ENCODE measurements at regions not wholly inside any gene's neighbourhood (a gene's known extent, or its start where the extent isn't known, plus 50 kb on each side); places are given as distances from the start of the nearest gene placed in this dataset.

DNA sequence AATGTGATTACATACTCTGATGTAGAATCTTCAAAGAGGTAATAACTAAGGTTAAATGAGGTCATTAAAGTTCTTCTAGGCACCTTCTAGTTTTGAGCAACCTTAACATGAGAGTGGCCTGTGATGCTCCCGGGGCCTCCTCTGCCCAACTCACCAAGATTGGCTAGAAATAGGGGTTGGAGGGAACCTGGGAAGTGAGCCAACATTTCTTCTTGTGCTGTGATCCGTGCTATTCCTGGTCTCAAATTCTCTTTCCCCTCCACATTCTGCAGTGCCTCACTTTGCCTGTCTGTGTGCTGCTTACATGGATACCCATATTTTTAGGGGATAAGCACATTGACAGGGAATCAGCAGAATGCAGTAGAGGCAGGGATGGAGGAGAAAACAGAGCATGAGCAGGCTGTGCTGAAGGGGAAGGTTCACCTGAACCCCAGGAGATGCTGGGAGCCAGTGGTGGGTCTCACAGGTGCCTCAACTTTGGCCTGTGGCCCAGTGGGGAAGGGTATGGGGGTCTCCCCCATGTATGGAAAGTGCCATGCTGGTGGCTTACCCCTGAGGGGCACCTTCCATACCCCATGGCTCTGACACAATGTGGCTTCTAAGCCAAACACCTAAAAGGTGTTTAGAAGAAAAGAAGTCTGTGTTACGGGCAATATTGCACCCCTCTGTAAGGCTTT, 164.7 kb upstream of the CHD6 start:
- Histone ChIP-seq H3K4me1 (ENCODE audit: control insufficient read depth in 1 of 2, insufficient read depth in 2 of 2, low read length in 2 of 2) (no peaks in the 10 kb centered on the region), H3K4me3 (ENCODE audit: low read length in 2 of 2) (no peak overlapping the region), H3K36me3 (ENCODE audit: control insufficient read depth in 1 of 2, insufficient read depth in 2 of 2, low read length in 1 of 2) (no peaks in the 10 kb centered on the region), H3K9me3 (ENCODE audit: control insufficient read depth, low read length) (no peaks in the 10 kb centered on the region), H3K27me3 (ENCODE audit: control insufficient read depth in 1 of 2, insufficient read depth in 2 of 2, low read length in 1 of 2) (no peaks in the 10 kb centered on the region), H3K27ac (ENCODE audit: low read depth in 1 of 2, low read length in 2 of 2) (no peak overlapping the region)
- WGBS, 2 donors: 53 to 56% methylated on average over 3 of the region's 3 CpGs
- DNase-seq (no peak), ATAC-seq (ENCODE audit: low FRiP score) (no peak)
- intact Hi-C loops (cut with DNase I): no loop called here

DNA sequence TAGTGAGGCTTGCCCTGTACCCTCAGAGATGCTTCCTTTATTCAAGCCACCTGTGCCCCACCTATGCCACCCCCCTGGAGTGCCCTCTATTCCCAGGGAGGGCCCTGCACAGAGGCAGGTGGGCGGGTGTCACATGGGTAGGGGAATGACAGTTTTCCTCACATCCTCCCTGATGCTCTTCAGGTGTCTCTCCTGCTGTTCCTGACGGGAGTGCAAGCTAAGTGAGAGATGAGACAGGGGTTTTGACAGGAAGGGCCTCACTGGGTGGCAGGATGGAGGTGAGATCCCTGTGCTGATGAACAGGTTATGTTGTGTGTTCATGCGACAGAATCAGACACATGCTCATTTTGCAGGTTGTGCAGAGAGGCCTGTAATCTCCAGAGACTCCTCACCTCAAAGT, 164.1 kb upstream of the CHD6 start:
- H3K4me3 ChIP-seq (ENCODE audit: low read length in 2 of 2): no peak overlapping the region
- no peak overlapping the region for H3K27ac ChIP-seq (ENCODE audit: low read depth in 1 of 2, low read length in 2 of 2)
- no peaks in the 10 kb centered on the region for H3K36me3 ChIP-seq (ENCODE audit: control insufficient read depth in 1 of 2, insufficient read depth in 2 of 2, low read length in 1 of 2)
- intact Hi-C loops (cut with DNase I): no loop called here
- DNase-seq (no peak), ATAC-seq (ENCODE audit: low FRiP score) (no peak)
- no peaks in the 10 kb centered on the region for H3K9me3 ChIP-seq (ENCODE audit: control insufficient read depth, low read length)
- no peaks in the 10 kb centered on the region for H3K4me1 ChIP-seq (ENCODE audit: control insufficient read depth in 1 of 2, insufficient read depth in 2 of 2, low read length in 2 of 2)
- 64 to 75% methylated on average over 3 of the region's 3 CpGs for WGBS, 2 donors
- H3K27me3 ChIP-seq (ENCODE audit: control insufficient read depth in 1 of 2, insufficient read depth in 2 of 2, low read length in 1 of 2): no peaks in the 10 kb centered on the region

DNA sequence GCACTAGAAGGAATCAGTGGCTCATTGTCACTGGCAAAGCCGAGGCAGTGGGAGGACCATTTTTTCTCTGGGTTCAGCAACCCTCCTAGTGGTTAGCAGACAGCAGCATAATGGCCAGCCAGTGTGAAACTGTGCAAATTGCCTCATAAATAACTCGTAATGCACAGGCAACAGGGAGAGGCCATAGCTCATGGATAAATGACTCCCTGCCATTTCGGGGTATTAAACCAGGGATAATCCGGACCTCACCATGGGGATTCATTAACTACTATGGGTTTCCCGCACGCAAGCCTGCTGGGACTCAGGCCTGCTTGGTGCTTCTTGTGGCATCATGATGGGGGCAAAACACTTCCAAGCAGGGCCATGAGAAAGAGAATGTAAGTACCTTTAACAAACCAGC, 158.2 kb upstream of the CHD6 start:
- no peak for DNase-seq
- WGBS, 2 donors: 72 to 77% methylated on average over 6 of the region's 6 CpGs
- no peaks in the 10 kb centered on the region for H3K27me3 ChIP-seq (ENCODE audit: control insufficient read depth in 1 of 2, insufficient read depth in 2 of 2, low read length in 1 of 2)
- intact Hi-C loops (cut with DNase I): no loop called here
- H3K4me3 ChIP-seq (ENCODE audit: low read length in 2 of 2): no peak overlapping the region
- H3K27ac ChIP-seq (ENCODE audit: low read depth in 1 of 2, low read length in 2 of 2): no peak overlapping the region
- no peaks in the 10 kb centered on the region for H3K9me3 ChIP-seq (ENCODE audit: control insufficient read depth, low read length)
- no peaks in the 10 kb centered on the region for H3K4me1 ChIP-seq (ENCODE audit: control insufficient read depth in 1 of 2, insufficient read depth in 2 of 2, low read length in 2 of 2)
- ATAC-seq (ENCODE audit: low FRiP score): no peak
- no peaks in the 10 kb centered on the region for H3K36me3 ChIP-seq (ENCODE audit: control insufficient read depth in 1 of 2, insufficient read depth in 2 of 2, low read length in 1 of 2)

DNA sequence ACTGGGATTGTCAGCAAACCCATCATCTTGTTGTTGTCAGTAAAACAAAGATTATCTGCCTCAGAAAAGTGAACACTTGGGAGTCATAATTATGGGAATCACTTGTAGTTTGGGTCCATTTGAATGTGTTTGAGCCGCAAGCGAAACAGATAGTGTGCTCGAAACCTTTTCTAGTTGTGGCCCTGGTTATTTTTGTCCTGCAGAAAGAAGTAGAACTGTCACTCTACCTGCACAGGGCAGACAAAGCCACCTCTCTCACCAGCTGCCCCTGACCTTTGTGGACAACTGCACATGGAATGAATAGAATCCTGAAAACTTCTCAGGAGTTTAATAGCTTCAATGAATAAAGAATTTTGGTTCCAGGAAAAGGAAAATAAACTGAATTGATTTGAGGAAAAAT, 156.1 kb upstream of the CHD6 start:
- Histone ChIP-seq H3K4me1 (ENCODE audit: control insufficient read depth in 1 of 2, insufficient read depth in 2 of 2, low read length in 2 of 2) (no peaks in the 10 kb centered on the region), H3K36me3 (ENCODE audit: control insufficient read depth in 1 of 2, insufficient read depth in 2 of 2, low read length in 1 of 2) (no peaks in the 10 kb centered on the region), H3K27me3 (ENCODE audit: control insufficient read depth in 1 of 2, insufficient read depth in 2 of 2, low read length in 1 of 2) (no peaks in the 10 kb centered on the region), H3K4me3 (ENCODE audit: low read length in 2 of 2) (no peak overlapping the region), H3K9me3 (ENCODE audit: control insufficient read depth, low read length) (no peaks in the 10 kb centered on the region), H3K27ac (ENCODE audit: low read depth in 1 of 2, low read length in 2 of 2) (no peak overlapping the region)
- DNase-seq: no peak
- no peak for ATAC-seq (ENCODE audit: low FRiP score)
- intact Hi-C loops (cut with DNase I): no loop called here
- WGBS, 2 donors: 82 to 83% methylated on average over 3 of the region's 3 CpGs

DNA sequence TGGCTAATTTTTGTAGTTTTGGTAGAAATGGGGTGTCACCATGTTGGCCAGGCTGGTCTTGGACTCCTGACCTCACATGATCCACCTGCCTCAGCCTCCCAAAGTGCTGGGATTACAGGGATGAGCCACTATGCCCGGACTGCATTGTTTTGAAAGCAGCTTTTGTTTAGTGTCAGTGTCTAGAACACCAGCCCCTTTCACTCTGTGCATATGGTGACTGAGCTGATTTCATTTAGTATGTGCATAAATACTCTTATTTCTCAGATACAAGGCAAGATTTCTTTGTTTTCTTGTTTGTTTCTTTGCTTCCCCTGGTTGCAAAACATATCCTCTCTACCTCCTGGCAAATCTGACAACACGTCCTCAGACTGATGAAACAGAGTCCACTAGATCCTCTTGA, 152.8 kb upstream of the CHD6 start:
- no peak for ATAC-seq (ENCODE audit: low FRiP score)
- 60% methylated on average over 2 of the region's 2 CpGs for WGBS, 2 donors
- Histone ChIP-seq H3K4me1 (ENCODE audit: control insufficient read depth in 1 of 2, insufficient read depth in 2 of 2, low read length in 2 of 2) (no peaks in the 10 kb centered on the region), H3K27ac (ENCODE audit: low read depth in 1 of 2, low read length in 2 of 2) (no peak overlapping the region), H3K27me3 (ENCODE audit: control insufficient read depth in 1 of 2, insufficient read depth in 2 of 2, low read length in 1 of 2) (no peaks in the 10 kb centered on the region), H3K9me3 (ENCODE audit: control insufficient read depth, low read length) (no peaks in the 10 kb centered on the region), H3K36me3 (ENCODE audit: control insufficient read depth in 1 of 2, insufficient read depth in 2 of 2, low read length in 1 of 2) (no peaks in the 10 kb centered on the region), H3K4me3 (ENCODE audit: low read length in 2 of 2) (no peak overlapping the region)
- intact Hi-C loops (cut with DNase I): no loop called here
- DNase-seq: no peak

DNA sequence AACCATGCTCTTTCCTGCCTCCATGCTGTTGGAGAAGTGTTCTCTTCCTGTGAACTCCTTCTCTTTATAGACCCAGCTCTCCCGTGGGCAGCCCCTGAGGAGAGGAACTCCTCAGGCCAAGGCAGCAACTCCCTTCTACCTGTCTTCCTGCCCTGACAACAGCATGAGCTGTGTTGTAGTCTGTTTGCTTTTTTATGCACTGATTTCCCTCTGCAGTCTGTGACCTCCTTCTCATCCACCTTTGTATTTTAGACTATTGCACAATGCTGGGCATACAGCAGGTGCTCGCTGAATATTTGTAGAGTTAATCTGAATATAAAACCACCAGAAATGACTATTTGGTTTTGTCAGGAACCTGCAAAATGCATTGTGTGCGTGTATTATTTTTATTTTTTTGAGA, 152.2 kb upstream of the CHD6 start:
- WGBS, 2 donors: 61 to 68% methylated on average over 3 of the region's 3 CpGs
- Histone ChIP-seq H3K4me1 (ENCODE audit: control insufficient read depth in 1 of 2, insufficient read depth in 2 of 2, low read length in 2 of 2) (no peaks in the 10 kb centered on the region), H3K27ac (ENCODE audit: low read depth in 1 of 2, low read length in 2 of 2) (no peak overlapping the region), H3K9me3 (ENCODE audit: control insufficient read depth, low read length) (no peaks in the 10 kb centered on the region), H3K4me3 (ENCODE audit: low read length in 2 of 2) (no peak overlapping the region), H3K36me3 (ENCODE audit: control insufficient read depth in 1 of 2, insufficient read depth in 2 of 2, low read length in 1 of 2) (no peaks in the 10 kb centered on the region), H3K27me3 (ENCODE audit: control insufficient read depth in 1 of 2, insufficient read depth in 2 of 2, low read length in 1 of 2) (no peaks in the 10 kb centered on the region)
- ATAC-seq (ENCODE audit: low FRiP score) (no peak), DNase-seq (no peak)
- intact Hi-C loops (cut with DNase I): no loop called here

DNA sequence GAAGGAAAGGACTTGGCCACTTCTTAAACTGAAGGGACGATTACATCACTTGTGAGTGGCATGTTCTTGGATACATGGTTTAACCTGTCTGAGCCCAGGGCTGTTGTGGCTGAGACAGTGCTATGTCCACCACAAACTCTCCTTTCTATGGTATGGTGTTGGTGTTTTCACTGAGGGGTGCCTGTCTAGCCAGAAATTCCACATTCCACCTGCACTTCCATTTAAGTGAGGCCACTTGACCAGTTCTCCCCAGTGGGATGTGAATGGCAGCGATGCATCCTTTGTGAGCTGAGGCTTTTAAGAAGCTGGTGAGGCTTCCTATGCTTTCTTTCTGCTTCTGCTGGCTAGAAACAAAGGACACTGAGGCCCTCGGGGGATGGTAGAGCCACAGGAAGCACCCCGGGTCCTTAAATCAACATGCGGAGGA, 151.4 kb upstream of the CHD6 start:
- Histone ChIP-seq H3K27me3 (ENCODE audit: control insufficient read depth in 1 of 2, insufficient read depth in 2 of 2, low read length in 1 of 2) (no peaks in the 10 kb centered on the region), H3K9me3 (ENCODE audit: control insufficient read depth, low read length) (no peaks in the 10 kb centered on the region), H3K4me1 (ENCODE audit: control insufficient read depth in 1 of 2, insufficient read depth in 2 of 2, low read length in 2 of 2) (no peaks in the 10 kb centered on the region), H3K4me3 (ENCODE audit: low read length in 2 of 2) (no peak overlapping the region), H3K36me3 (ENCODE audit: control insufficient read depth in 1 of 2, insufficient read depth in 2 of 2, low read length in 1 of 2) (no peaks in the 10 kb centered on the region), H3K27ac (ENCODE audit: low read depth in 1 of 2, low read length in 2 of 2) (no peak overlapping the region)
- 30 to 40% methylated on average over 5 of the region's 5 CpGs for WGBS, 2 donors
- DNase-seq (no peak), ATAC-seq (ENCODE audit: low FRiP score) (no peak)
- intact Hi-C loops (cut with DNase I): no loop called here

DNA sequence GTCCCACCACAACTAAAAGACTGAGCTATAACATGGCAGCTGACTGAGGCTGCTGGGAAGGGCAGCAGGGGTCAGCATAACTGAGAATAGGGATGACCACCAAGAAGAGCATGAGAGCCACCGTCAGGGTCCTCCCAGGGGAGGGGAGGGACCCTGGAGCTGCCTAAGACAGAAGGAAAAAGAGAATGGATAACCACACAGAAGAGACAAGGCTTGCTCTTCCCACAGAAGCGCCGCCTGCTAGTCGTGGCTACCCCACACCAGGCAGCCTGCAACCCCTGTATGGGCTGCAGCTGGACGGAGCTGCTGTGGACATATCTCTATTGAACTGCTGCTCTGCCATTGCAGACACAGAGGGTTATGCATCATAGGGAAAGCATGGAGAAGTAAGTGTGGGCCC, 132.0 kb upstream of the CHD6 start:
- DNase-seq (no peak), ATAC-seq (ENCODE audit: low FRiP score) (no peak)
- H3K9me3 ChIP-seq (ENCODE audit: control insufficient read depth, low read length): peaks cover 2% of the 10 kb centered on the region
- H3K4me3 ChIP-seq (ENCODE audit: low read length in 2 of 2): no peak overlapping the region
- WGBS, 2 donors: 69 to 81% methylated on average over 5 of the region's 5 CpGs
- intact Hi-C loops (cut with DNase I): no loop called here
- no peaks in the 10 kb centered on the region for H3K36me3 ChIP-seq (ENCODE audit: control insufficient read depth in 1 of 2, insufficient read depth in 2 of 2, low read length in 1 of 2)
- no peaks in the 10 kb centered on the region for H3K27me3 ChIP-seq (ENCODE audit: control insufficient read depth in 1 of 2, insufficient read depth in 2 of 2, low read length in 1 of 2)
- no peak overlapping the region for H3K27ac ChIP-seq (ENCODE audit: low read depth in 1 of 2, low read length in 2 of 2)
- no peaks in the 10 kb centered on the region for H3K4me1 ChIP-seq (ENCODE audit: control insufficient read depth in 1 of 2, insufficient read depth in 2 of 2, low read length in 2 of 2)

DNA sequence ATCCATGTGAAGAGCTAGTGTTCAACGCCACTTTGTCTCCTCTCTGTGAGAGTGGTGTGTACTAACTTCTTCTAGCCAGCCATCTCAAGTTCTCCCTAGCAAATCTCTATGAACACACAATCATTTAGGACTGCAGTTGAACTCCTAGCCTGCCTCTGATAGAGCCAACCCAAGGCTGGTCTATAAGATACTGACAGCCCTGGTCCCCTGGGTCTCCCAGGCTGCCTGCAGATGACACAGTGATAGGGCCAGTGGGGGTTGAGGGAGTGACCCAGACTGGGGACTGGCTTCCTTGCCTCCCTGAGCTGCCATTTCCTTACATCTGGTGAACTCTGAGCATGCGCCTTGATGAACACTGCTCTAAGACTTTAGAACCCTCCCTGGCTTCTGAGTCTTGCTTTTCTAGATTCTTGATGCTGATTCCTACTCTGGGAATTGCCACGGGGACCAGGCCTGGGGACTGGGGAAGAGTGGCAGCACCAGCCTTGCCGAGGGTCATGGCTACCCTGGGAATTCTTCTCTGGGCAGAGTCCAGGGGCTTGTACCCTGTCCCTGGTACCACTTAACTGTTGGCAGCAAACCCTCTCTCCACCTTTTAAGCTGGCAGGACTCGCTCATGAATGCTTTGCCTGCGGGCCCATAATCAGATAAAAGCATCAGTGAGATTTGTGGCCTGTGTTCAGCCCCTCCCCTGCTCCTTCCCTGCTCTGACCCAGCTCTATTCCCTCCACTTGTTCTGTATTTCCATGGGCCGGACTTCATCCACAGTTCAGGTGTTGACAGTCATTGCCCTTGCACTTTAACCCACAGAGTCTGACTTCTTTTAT, 130.8 kb upstream of the CHD6 start:
- ATAC-seq (ENCODE audit: low FRiP score): no peak
- no peak overlapping the region for H3K27ac ChIP-seq (ENCODE audit: low read depth in 1 of 2, low read length in 2 of 2)
- intact Hi-C loops (cut with DNase I): no loop called here
- H3K9me3 ChIP-seq (ENCODE audit: control insufficient read depth, low read length): peaks cover 2% of the 10 kb centered on the region
- WGBS, 2 donors: 67 to 71% methylated on average over 7 of the region's 7 CpGs
- no peak overlapping the region for H3K4me3 ChIP-seq (ENCODE audit: low read length in 2 of 2)
- DNase-seq: no peak
- H3K27me3 ChIP-seq (ENCODE audit: control insufficient read depth in 1 of 2, insufficient read depth in 2 of 2, low read length in 1 of 2): no peaks in the 10 kb centered on the region
- no peaks in the 10 kb centered on the region for H3K4me1 ChIP-seq (ENCODE audit: control insufficient read depth in 1 of 2, insufficient read depth in 2 of 2, low read length in 2 of 2)
- no peaks in the 10 kb centered on the region for H3K36me3 ChIP-seq (ENCODE audit: control insufficient read depth in 1 of 2, insufficient read depth in 2 of 2, low read length in 1 of 2)

All from aorta (tissue), 5 donors.